ENCODE measurements at regions not wholly inside any gene's neighbourhood (a gene's known extent, or its start where the extent isn't known, plus 50 kb on each side); places are given as distances from the start of the nearest gene placed in this dataset.

DNA sequence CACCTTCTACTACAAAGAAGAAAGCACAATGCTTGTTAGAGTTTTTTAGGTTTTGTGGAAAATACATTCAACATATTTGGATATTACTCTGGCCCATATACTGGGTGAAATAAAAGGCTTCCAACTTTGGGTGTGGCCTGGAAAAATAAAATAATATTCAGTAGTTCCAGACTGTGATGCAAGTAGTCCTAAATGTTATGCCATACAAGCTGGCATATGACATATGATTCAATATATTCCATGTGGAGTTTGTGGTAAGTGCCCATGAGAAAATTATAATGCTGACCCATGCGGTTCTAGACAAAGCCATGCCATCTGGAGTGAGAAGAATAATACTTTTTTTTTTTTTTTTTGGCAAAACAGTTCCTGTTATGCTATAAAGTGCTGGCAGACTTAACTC, 683.3 kb downstream of the LUZP2 start:
- TF ChIP-seq, protein P1, sequence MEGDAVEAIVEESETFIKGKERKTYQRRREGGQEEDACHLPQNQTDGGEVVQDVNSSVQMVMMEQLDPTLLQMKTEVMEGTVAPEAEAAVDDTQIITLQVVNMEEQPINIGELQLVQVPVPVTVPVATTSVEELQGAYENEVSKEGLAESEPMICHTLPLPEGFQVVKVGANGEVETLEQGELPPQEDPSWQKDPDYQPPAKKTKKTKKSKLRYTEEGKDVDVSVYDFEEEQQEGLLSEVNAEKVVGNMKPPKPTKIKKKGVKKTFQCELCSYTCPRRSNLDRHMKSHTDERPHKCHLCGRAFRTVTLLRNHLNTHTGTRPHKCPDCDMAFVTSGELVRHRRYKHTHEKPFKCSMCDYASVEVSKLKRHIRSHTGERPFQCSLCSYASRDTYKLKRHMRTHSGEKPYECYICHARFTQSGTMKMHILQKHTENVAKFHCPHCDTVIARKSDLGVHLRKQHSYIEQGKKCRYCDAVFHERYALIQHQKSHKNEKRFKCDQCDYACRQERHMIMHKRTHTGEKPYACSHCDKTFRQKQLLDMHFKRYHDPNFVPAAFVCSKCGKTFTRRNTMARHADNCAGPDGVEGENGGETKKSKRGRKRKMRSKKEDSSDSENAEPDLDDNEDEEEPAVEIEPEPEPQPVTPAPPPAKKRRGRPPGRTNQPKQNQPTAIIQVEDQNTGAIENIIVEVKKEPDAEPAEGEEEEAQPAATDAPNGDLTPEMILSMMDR (conservative IDR thresholded peaks at IDR 0.05; ENCODE audit: low read depth in 2 of 2): no peak
- TF ChIP-seq POLR2AphosphoS5 (IDR thresholded peaks at IDR 0.05; ENCODE audit: low read depth) (no peak), CREB1 (CRISPR knock-in tag; IDR thresholded peaks at IDR 0.05; ENCODE audit: low read depth) (no peak)

Data from GM23338 (cell line).